ENCODE measurements at regions not wholly inside any gene's neighbourhood (a gene's known extent, or its start where the extent isn't known, plus 50 kb on each side); places are given as distances from the start of the nearest gene placed in this dataset.

DNA sequence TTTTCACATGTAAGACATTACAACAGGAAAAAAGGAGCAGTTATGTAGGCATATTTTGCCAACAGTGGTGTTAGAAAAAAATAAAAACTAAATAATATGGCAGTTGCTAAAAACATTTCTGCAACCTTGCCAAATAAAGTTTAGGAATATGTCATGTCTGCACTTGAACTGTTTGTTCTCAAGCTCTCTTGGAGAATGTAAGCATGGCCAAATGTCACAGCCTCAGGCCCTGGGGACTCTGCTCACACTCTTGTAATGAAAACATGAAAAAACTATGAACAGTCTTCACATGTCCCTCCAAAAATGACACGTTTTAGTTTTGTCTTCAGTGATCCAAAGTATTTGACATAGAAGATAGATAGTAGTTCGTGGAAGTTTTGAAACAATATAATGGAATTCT, 753.3 kb downstream of the LTN1 start:
- no peak for TF ChIP-seq BHLHE40 (IDR thresholded peaks at IDR 0.05; ENCODE audit: borderline replicate concordance)
- TF ChIP-seq, protein P1, sequence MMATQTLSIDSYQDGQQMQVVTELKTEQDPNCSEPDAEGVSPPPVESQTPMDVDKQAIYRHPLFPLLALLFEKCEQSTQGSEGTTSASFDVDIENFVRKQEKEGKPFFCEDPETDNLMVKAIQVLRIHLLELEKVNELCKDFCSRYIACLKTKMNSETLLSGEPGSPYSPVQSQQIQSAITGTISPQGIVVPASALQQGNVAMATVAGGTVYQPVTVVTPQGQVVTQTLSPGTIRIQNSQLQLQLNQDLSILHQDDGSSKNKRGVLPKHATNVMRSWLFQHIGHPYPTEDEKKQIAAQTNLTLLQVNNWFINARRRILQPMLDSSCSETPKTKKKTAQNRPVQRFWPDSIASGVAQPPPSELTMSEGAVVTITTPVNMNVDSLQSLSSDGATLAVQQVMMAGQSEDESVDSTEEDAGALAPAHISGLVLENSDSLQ (IDR thresholded peaks at IDR 0.05) = no peak
- TF ChIP-seq FOXM1 (IDR thresholded peaks at IDR 0.05; ENCODE audit: borderline replicate concordance) = no peak
- no peak for TF ChIP-seq L3MBTL2 (conservative IDR thresholded peaks at IDR 0.05)
- TF ChIP-seq FOXA1 (IDR thresholded peaks at IDR 0.05) = no peak
- TF ChIP-seq SP1 (IDR thresholded peaks at IDR 0.05) = no peak
- no peak for TF ChIP-seq NFRKB (IDR thresholded peaks at IDR 0.05)
- no peak for TF ChIP-seq SUZ12 (IDR thresholded peaks at IDR 0.05)
- TF ChIP-seq ELF4 (IDR thresholded peaks at IDR 0.05) = no peak
- no peak for TF ChIP-seq ZNF384 (IDR thresholded peaks at IDR 0.05)
- no peak for TF ChIP-seq FOXK2 (IDR thresholded peaks at IDR 0.05)
- TF ChIP-seq ARNT (IDR thresholded peaks at IDR 0.05) = no peak
- TF ChIP-seq CTBP1 (IDR thresholded peaks at IDR 0.05; ENCODE audit: borderline replicate concordance) = no peak
- no peak for TF ChIP-seq HDGF (IDR thresholded peaks at IDR 0.05; ENCODE audit: borderline replicate concordance)

Measured in HEK293T (cell line).